HG03060 (cell line): ENCODE measurements at regions not wholly inside any gene's neighbourhood (a gene's known extent, or its start where the extent isn't known, plus 50 kb on each side); places are given as distances from the start of the nearest gene placed in this dataset.
"Not testable (repeated sequence)": the region's sequence is repeated elsewhere in the genome, so short reads cannot be mapped to it uniquely, and the experiment has no call there.

ENCODE experiments used
- ATAC-seq: cut with Tn5 transposase; IDR thresholded peaks from one replicate; pipeline ENCODE4 v1.9.1; 2021; ENCODE audit warnings: low read depth, moderate number of reproducible peaks; ENCODE audit not compliant: unreplicated experiment

DNA sequence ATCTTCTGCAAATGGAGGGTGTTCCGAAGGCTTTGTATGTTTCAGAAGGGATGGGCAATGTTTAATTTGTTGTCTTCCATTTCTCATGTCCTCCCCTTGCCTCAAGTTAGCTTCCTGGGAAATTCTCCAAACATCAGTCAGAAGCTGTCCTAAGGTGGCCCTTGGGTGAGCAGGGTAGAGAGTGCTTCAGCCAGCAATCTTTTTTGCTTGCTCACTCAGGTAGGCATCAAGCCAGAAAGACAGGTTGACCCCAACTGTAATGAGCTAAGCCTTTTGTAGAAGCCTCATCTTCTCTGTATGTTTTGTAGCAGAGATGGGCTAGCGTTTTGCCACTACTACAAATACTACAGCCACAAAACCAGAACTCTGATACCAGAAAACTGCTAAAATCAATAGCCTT is 321.5 kb upstream of the FAM78B start:
- no peak for ATAC-seq

GRCh38 chr1:166489356-166489669 is 322.5 kb upstream of the FAM78B start:
- ATAC-seq = no peak

DNA sequence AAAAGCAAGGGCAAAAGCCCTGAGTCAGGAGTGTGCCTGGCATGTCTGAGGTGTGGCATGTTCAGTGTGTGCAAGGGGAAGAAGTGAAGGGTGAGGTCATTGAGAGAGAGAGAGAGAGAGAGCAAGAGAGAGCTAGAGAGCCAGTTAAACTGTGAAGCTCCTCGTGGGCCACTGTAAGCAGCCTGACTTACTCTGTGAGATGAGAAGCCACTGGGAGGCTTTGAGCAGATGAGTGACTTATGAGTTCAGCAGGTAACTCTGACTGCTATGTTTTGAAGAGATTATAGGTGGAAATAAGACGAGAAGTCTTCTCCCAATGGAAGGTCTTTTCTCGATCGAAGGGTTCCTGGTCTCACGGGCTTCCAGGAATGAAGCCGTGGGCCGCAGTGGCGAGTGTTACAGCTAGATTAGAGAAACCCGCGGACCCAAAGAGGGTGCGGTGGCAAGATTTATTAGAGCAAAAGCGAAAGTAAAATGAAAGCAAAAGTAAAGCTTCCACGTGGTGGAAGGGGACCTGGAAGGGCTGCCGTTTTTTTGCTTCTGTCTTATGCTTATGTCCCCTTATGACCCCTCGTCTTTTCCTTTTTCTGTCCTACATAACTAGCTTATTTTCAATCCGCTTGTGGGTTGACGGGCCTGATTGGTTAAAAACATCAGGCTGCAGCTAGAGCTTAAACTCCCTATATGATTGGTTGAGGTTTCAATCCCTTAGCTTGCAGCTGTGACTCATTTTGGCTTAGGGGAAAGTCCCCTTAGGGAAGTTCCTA is 323.1 kb upstream of the FAM78B start:
- ATAC-seq = peak; percentile 74

- no peak for ATAC-seq
Observed at GRCh38 chr1:166490437-166490991, 323.7 kb upstream of the FAM78B start.

DNA sequence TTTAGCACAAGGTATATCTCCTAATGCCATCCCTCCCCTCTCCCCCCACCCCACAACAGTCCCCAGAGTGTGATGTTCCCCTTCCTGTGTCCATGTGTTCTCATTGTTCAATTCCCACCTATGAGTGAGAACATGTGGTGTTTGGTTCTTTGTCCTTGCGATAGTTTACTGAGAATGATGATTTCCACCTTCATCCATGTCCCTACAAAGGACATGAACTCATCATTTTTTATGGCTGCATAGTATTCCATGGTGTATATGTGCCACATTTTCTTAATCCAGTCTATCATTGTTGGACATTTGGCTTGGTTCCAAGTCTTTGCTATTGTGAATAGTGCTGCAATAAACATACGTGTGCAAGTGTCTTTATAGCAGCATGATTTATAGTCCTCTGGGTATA is 327.0 kb upstream of the FAM78B start:
- not testable (repeated sequence) for ATAC-seq

GRCh38 chr1:166507347-166507746 is 331.9 kb upstream of the POGK start:
- no peak for ATAC-seq

GRCh38 chr1:166511761-166512160 is 327.5 kb upstream of the POGK start:
- ATAC-seq = no peak

GRCh38 chr1:166514067-166514466 is 325.2 kb upstream of the POGK start:
- ATAC-seq = no peak

- no peak for ATAC-seq
Observed at GRCh38 chr1:166527752-166528151, 311.5 kb upstream of the POGK start.

GRCh38 chr1:166538646-166539045 is 300.6 kb upstream of the POGK start:
- ATAC-seq = no peak

GRCh38 chr1:166544036-166544435 is 295.2 kb upstream of the POGK start:
- no peak for ATAC-seq

DNA sequence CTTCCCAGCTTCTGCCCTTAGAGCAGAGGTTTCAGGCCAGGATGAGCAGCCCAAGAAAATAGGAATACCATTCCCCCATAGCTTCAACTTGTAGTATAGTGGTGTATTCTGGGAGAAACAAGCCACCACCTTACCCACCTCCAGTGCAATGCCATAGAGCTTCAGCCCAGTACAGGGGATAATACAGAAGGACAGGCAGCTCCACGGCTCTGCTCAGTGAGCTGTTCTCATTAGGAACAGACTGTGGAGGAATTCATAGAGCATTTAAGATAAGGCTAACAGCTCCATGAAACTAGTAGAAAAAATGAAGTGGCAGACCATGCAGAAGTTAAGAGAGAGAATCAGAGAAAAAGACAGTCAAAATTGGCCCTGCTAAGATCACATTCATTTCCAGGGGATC is 294.7 kb upstream of the POGK start:
- ATAC-seq = no peak

DNA sequence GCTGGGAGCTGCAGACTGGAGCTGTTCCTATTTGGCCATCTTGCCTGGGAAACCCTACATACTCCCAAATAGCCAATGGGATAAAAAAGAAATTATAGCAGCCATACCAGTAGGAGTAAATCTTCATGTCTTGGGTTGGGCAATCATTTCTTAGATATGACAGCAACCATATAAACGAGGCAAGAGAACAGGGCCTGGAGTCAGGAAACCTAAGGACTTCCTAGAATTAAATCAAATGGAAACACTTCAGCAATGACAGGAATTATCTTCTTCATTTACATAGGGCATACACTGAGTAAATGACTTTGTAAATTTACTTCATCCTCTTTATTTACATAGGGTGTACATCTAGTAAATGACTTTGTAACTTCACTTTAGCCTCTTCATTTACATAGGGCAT is 286.6 kb upstream of the POGK start:
- ATAC-seq = no peak

GRCh38 chr1:166570954-166571353 is 268.3 kb upstream of the POGK start:
- no peak for ATAC-seq

- ATAC-seq = no peak
Observed at GRCh38 chr1:166573199-166573598, 266.1 kb upstream of the POGK start.

GRCh38 chr1:166579557-166580501 is 259.4 kb upstream of the POGK start:
- ATAC-seq = no peak

GRCh38 chr1:166588741-166589140 is 250.5 kb upstream of the POGK start:
- ATAC-seq = no peak

DNA sequence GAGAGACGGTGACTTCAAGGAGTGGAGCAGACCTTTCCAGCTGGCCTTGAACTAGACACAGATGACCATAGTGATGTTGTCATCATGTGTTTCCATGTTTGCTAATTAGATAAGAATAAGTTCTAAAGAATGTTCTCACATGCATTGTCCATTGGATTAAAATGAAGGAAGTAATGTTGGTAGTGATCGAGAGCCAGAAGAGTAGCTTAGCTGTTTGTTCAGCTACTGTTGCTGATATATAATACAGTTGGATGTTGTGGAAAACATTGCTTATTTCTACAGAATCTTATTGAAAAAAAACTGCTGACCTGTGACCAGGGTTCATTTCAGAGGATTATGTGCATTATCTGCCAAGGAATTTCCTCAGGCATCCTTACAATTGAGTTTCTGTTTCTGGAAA is 249.1 kb upstream of the POGK start:
- ATAC-seq = no peak

GRCh38 chr1:166594646-166595045 is 244.6 kb upstream of the POGK start:
- no peak for ATAC-seq

DNA sequence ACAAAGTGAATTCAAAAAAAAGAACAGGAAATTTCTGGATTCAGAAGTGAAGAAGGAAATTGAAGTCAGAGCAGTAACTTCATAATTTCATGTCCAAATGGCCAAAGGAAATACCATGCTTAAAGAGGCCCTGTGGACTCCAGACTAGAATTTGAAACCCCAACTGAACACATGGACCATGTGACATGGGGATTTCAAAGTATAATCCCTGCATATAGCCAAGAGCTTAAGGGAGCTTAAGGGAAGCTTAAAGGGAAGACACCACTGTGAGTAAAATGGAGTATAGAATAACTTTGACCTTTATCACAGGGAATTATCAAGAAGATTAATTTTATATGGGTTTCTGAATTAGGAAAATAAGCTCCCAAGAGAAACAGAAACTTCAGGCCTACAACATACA is 241.8 kb upstream of the POGK start:
- ATAC-seq = no peak

DNA sequence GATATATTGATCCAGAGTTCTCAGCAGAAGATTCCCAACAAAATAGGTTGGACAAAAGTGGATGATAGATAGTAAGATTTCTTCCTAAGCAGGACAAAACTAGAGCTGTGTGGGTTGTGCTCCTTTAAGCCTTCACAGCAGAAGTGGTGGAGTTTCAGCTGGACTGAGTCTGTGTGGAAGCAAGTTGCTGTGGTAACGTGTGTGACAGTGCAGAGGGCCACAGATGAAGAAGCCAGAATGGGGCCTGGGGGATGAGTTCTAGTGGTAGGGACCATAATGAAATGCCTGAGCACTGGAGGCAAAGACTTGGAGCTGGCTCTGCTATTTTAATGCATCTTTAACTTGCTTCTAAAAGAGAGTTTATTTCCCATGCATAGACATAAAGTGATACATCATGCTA is 238.7 kb upstream of the POGK start:
- no peak for ATAC-seq
